Kidney epithelial cell (primary cell): ENCODE measurements at regions not wholly inside any gene's neighbourhood (a gene's known extent, or its start where the extent isn't known, plus 50 kb on each side); places are given as distances from the start of the nearest gene placed in this dataset.
"Not testable (repeated sequence)": the region's sequence is repeated elsewhere in the genome, so short reads cannot be mapped to it uniquely, and the experiment has no call there.

ENCODE experiments used
- DNase-seq: peaks from one replicate; pipeline ENCODE4 v3.0.0-alpha.2; 2010; ENCODE audit warnings: low read depth
- H3K27me3 ChIP-seq: 2 replicates; pipeline ENCODE4 v1.6.0; 2011; ENCODE audit warnings: low read length; ENCODE audit not compliant: control insufficient read depth, insufficient read depth
- H3K36me3 ChIP-seq: 2 replicates; pipeline ENCODE4 v1.5.1; 2011; ENCODE audit warnings: low read length; ENCODE audit not compliant: control insufficient read depth, insufficient read depth
- H3K4me3 ChIP-seq: 2 replicates; pipeline ENCODE4 v1.5.1; 2011; ENCODE audit warnings: low read depth, mild to moderate bottlenecking, control low read depth, low read length
- CTCF ChIP-seq: IDR thresholded peaks from 2 replicates; pipeline ENCODE4 v1.5.1; 2011; ENCODE audit warnings: mild to moderate bottlenecking, moderate library complexity, low read length, control low read depth, inconsistent platforms; ENCODE audit not compliant: insufficient read depth, poor library complexity, severe bottlenecking

GRCh38 chr18:72999971-73000607, 132.3 kb upstream of the NETO1 start:
- Histone ChIP-seq H3K4me3 (no peak overlapping the region), H3K27me3 (no peaks in the 10 kb centered on the region), H3K36me3 (no peaks in the 10 kb centered on the region)
- no peak for DNase-seq
- no peak for TF ChIP-seq CTCF

GRCh38 chr18:72995558-72995957, 127.8 kb upstream of the NETO1 start:
- no peak overlapping the region for H3K4me3 ChIP-seq
- no peak for DNase-seq
- no peaks in the 10 kb centered on the region for H3K27me3 ChIP-seq
- no peak for TF ChIP-seq CTCF
- no peaks in the 10 kb centered on the region for H3K36me3 ChIP-seq

GRCh38 chr18:72993250-72993649, 125.5 kb upstream of the NETO1 start:
- H3K36me3 ChIP-seq: no peaks in the 10 kb centered on the region
- TF ChIP-seq CTCF: no peak
- no peaks in the 10 kb centered on the region for H3K27me3 ChIP-seq
- H3K4me3 ChIP-seq: no peak overlapping the region
- no peak for DNase-seq

GRCh38 chr18:72991379-72991778, 123.6 kb upstream of the NETO1 start:
- no peak for DNase-seq
- TF ChIP-seq CTCF: no peak
- Histone ChIP-seq H3K27me3 (no peaks in the 10 kb centered on the region), H3K36me3 (no peaks in the 10 kb centered on the region), H3K4me3 (no peak overlapping the region)

GRCh38 chr18:72987570-72987969, 119.8 kb upstream of the NETO1 start:
- not testable (repeated sequence) for H3K27me3 ChIP-seq, DNase-seq, H3K4me3 ChIP-seq, H3K36me3 ChIP-seq

- DNase-seq: no peak
- Histone ChIP-seq H3K4me3 (no peak overlapping the region), H3K36me3 (no peaks in the 10 kb centered on the region), H3K27me3 (no peaks in the 10 kb centered on the region)
- no peak for TF ChIP-seq CTCF
Observed at GRCh38 chr18:72986103-72986502, 118.3 kb upstream of the NETO1 start.
